NCI-H345 treated with DMSO at 0.1 percent for 48 hours (cell line): ENCODE measurements at regions not wholly inside any gene's neighbourhood (a gene's known extent, or its start where the extent isn't known, plus 50 kb on each side); places are given as distances from the start of the nearest gene placed in this dataset.

Experiments used
- DNase-seq: peaks from one replicate; lab custom pipeline; 2025; ENCODE audit not compliant: unreplicated experiment; lab: John Stamatoyannopoulos, UW

DNA sequence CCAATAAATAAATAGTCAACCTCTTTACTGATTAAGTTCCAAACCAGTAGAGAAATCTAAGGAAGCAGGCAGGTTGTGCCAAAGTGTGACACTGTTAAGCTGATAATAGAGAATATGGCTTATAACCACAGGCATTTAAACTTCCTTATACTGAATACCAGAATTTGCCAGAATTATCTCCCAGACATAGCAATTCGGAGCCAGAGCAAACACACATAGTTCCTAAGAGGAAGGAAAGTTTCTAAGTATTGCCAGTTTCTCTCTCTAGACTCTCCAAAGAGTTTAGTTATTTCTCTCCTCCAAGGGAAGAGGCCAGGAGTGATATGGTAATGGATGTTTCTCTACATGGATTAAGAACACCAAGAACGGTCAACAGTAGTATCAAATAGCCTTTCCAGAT lies 191.7 kb upstream of the CPEB2 start:
- DNase-seq, result no peak

DNA sequence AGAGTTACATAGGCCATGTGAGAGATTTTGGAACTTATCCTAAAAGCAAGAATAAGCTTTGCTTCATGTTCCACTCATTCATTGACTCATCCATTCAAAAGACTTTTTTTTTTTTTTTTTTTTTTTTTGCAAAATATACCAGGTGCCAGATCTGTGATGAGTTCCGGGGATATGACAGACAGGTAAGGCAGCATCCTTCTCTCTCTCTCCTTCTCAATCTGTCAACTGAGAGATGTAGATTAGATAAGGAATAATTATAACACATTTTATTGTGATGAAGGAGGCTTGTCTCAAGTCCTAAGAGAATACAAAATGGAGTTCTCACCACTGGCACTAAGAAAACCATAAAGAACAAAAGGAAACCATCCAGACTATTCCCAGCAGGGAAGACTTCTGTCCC lies 190.2 kb upstream of the CPEB2 start:
- DNase-seq, result no peak

DNA sequence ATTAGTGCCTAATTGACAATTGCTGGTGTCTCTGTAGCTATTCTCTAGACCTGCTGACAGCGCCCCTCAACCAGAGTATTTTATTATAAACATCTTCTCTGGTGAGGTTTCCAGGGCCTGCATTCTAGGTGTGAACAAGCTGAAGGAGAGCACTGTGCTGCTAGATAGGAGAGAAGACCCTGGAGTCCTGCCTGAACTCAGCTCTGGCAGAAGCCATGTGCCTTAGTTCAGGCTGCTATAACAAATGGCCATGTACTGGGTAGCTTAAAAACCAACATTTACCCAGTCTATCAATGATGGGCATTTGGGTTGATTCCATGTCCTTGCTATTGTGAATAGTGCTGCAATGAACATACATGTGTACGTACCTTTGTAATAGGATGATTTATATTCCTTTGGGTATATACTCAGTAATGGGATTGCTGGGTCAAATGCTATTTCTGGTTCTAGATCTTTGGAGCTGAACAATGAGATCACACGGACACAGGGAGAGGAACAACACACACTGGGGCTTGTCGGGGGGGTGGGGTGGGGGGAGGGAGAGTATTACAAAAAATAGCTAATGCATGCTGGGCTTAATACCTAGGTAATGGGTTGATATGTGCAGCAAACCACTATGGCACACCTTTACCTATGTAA lies 185.5 kb upstream of the CPEB2 start:
- DNase-seq, result no peak

DNA sequence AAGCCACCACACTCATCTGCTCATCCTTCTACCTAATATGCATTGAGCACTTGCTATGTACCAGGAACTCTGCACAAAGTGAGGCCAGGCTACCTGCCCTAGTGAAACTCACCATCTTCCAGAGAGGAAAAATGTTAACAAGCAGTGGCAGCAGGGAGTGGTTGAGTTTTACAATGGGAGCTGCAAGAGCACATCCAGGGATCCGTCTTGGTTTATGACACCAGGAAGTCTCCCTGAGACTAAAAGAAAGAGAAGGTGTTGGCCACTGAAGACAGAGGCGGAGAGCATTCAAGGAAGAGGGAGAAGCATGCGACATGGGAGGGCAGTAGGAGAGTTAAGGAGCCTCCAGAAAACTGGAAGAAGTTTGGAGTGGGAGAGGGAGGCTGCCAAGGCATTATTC lies 178.1 kb upstream of the CPEB2 start:
- no peak for DNase-seq

DNA sequence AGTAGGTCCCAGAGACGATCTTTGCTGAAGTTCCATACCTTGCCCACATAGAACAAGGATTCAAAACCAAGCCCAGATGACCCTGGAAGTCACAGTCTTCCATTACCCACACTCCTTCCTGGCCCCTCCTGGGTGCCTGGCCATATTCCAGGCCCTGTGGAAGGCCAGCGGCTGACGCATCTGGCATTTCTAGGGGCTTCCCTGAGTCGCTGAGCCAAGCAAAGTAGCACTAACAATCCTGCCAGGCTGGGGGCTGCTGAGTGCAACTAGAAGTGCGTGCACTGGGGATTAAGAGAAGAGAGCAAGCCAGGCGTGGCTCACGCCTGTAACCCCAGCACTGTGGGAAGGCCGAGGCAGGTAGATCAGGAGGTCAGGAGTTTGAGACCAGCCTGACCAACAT lies 175.2 kb upstream of the CPEB2 start:
- no peak for DNase-seq

DNA sequence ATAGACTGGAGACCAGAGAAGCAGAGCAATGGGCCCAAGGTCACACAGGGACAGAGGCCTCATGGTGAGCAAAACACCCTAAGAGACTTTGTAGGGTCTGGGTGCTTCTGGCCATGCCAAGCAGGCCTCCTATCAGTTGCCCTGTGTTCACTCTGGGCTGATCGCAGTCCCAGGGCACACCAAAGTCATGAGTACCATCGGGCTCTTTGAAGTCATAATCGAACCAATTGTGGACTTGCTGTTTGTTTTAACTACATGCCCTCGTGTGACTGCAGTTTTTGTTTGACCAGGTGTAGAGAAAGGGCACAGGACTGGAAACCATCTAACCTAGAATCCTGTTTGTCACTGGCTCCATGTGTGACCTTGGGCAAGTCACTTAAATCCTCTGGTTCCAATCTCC lies 172.5 kb upstream of the CPEB2 start:
- DNase-seq, result no peak

DNA sequence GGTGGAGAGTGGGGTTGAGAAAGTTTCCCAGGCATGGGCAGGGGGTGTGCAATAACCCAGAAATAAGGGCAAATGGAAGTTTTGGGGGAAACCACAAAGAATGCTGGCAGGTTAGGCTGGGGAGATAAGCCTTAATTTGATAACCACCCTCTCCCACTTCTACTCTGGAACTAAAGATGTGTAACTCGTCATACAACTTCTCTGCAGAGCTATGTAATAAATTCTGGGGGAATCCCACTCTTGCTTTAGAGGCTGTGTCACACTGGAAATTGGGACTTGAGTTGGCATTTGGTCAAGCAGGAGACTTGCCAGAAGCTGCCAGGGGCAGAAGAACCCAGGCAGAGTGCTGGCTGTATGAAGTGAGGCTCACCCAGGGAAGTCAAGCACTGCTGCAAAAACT lies 170.9 kb upstream of the CPEB2 start:
- peak; percentile 0 for DNase-seq

DNA sequence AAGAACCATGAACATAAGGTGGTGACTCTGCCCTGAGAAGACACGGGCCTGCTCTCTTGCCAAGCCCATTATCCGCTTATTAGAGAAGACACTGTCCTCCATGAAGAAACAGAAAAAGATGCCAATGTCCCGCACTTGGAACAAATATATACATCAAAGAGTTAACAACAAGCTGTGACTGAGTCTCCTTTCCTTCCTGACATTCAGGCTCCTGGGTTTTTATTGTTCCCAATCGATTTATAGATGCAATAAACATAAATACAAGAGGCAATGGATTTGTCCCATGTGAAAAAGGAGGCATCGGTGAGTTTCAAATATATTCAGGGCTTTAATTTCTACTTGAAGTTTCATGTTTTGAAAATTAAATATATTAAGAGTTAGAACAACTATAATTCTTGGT lies 169.2 kb upstream of the CPEB2 start:
- DNase-seq, result no peak

DNA sequence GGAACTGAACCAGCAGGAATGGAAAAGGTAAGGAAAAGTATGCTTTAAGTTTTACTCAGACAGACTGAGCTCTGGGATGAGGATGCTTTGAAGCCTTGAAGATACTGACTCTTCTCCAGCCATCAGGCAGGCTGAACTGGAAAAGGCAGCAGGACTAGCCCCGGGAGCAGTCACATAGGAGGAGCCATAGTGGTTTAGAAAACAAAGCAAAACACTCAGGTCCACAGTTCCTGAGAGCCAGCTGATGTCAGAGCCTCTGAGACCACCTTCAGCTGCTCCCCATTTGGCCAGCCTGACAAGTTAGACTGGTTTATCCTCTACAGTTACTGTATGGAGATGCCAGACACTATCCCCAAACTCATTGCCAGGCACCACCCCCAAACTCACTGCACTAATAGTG lies 167.9 kb upstream of the CPEB2 start:
- DNase-seq, result no peak

DNA sequence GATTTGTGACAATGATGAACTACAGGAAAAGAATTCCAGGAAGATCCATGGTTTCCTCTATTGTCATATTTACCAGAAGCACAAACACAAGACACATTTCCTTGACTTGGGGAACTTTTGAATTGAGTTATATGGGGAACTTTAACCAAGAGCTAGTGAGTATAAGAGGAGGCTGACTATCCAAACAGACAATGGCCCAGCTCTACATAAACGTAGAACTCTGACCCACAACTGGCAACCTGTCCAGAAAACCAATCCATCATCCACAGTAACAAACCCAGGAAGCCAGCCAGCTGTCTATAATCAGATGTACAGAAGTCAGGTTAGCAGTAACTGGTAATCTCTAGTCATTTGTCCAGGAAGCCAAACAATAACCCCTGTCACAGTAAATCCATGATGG lies 167.0 kb upstream of the CPEB2 start:
- DNase-seq, result no peak

DNA sequence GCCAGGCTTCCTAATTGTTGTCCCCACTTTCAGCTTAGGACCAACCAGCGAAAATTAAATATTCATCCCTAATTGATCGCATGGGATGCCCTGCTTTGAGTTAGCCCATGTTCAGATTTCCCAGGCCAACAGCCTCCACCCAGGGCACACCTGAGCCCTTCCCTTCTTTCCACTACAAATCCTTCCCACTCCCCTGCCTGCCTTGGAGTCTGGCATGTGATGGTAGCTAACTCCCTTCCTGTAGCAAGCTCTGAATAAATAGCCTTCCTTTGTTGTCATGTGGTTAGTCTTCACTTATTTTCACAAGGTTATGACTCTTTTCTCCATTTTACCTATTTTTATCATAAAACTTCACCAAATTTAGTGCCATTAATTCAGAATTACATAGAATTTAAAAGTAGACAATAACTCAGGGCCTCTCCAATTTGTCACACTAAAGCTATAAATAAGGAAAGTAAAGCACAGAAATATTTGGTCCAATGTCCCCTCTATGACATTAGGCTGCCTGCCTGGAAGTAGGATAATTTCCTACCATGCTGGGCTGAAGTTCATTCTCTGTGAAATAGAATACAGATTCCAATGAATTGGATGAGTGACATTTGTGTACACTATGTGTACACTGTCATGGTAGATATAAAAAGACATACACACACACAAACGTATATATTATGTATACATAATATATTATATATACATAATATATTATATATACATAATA lies 166.4 kb upstream of the CPEB2 start:
- DNase-seq, result no peak

DNA sequence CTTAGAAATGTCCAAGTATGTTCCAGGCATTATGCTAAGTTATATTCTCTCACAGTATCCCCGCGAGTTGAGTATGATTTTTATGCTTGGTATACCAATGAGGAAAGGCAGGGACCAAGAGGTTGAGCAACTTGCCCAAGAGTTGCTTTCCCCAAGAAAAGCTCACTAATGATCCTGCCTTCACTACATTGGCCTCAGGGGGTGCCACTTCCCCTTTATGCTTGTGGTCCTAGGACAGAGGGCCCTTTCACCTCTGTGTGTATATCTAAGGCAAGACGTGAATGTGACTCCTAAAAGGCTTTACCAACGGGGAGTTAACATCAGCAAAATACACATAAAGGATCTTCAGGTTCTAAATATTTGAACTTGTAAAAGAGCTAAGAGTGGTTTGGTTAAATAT lies 164.4 kb upstream of the CPEB2 start:
- DNase-seq, result no peak

DNA sequence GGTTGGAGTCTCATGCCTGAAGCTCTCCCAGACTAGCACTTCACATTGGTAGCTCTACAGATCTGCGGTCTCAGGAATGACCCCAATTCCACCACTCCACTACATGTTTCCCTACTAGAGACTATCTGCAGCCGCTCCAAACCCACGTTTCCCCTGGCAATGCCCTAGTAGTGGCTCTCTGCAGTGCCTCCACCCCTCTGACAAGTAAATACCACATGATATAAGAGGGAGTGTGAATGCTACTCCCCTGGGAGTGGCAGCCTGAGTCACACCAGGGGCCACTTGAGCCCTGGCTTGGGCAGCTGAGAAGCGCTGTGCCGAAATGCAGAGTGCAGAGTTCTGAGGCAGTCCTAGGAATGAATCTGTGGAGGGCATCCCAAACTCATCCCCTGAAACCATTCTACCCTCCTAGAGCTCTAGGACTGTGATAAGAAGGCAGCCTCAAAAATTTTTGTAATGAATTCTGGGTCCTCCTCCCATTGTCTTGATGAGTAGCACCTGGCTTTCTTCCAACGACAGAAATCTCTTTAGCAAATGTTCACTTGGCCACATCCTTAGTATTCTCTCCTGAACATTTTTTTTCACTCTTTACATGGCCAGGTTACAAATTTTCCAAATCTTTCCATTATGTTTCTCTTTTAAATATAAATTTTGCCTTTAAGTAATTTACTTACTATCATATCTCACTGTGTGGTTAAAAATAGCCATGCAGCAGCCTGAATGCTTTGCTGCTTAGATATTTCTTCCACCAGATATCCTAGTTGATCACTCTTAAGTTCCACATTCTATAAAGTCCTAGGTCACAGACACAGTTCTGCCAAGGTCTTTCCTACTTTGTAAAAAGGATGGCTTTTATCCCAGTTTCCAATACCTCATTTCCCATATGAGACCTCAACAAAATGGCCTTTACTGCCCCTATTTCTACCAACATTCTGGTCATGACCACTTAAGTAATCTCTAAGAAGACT lies 160.2 kb upstream of the CPEB2 start:
- DNase-seq, result peak; percentile 51

DNA sequence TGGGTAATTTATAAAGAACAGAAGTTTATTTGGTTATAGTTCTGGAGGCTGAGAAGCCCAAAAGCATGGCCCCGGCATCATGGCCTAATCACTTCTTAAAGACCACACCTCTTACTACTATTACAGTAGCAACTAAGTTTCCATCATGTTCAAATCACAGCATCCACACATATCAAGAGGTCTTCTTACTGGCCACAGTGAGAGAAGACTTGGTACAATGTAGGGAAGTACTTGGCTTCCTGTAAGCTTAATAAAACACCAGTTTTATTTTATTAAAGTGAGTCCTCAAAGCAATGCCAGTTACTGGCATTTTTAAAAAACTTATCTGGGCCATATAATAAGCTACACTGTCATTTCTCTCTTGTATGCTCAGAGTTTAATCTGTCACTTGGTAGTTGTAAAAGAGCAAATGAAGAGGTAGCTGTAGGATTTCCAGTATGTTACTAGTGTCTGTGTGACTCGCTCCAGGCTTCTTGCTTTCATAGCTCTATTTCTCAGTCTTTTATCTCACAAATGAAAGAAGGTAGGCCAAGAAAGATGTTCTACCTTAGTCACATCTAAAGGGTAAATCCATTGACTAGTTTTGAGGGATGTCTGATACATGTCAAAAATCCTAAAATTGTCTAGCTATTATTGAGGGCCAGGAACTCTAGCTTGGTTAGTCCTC lies 159.2 kb upstream of the CPEB2 start:
- no peak for DNase-seq

DNA sequence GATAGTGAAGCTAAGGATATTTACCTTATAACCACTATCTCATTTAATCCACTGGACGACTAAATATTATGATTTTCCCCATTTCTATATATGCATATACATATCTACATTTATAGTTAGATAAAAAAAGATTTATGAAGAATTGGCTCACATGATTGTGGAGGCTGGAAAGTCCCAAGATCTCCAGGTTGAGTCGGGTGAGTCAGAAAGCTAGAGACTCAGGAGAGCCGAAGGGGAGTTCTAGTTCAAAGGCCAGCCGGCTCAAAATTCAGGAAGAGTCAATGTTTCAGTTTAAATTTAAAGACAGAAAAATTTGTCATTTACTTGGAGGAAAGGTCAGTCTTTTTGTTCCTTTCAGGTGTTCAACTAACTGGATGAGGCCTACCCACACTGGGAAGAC lies 158.2 kb upstream of the CPEB2 start:
- no peak for DNase-seq

DNA sequence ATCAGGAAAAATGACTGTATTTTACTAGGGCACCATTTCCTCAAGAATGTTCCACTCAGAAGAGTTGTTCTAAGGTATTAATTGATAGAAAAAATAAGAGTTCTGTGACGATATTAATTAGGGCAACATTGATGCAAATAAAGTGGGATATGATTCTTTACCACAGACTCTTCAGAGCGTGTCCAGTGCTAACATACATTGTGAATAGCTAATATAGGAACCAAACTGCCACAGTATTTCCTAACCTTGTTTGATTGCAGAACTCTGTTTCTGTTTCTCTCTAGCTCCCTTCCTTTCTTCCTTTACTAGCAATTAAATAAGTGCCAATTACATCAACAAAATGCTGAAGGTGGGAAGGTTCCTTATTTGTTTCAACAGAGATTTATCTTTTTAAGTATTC lies 154.1 kb upstream of the CPEB2 start:
- no peak for DNase-seq

DNA sequence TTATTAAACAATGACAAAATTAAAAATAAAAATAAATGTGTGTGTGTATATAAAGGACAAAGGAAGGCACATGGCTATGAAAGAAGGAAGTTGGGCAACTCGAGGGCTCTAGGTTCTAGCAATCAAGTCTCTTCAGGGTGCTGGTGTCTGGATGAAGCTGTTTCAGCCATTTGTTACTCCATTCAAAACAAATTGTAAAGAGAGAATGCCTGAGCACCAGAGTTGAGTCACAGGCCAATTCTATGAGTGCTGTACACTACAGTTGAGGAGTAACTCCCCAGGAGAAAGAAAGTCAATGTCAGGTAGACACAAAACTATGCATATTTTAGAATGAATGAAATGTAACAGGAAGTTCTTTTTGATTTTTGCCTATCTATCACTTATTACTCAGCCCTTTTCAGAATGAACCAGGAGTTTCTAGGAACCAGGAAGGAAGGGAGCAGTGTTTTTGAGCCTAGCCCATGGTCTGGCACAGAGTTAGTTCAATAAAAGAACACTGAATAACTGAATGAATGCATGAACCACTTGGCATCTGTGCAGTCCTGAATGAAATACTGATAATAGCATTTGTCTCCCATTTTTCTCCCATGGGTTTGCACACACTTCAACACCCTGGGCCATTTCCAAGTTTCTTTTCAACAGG lies 151.7 kb upstream of the CPEB2 start:
- no peak for DNase-seq

DNA sequence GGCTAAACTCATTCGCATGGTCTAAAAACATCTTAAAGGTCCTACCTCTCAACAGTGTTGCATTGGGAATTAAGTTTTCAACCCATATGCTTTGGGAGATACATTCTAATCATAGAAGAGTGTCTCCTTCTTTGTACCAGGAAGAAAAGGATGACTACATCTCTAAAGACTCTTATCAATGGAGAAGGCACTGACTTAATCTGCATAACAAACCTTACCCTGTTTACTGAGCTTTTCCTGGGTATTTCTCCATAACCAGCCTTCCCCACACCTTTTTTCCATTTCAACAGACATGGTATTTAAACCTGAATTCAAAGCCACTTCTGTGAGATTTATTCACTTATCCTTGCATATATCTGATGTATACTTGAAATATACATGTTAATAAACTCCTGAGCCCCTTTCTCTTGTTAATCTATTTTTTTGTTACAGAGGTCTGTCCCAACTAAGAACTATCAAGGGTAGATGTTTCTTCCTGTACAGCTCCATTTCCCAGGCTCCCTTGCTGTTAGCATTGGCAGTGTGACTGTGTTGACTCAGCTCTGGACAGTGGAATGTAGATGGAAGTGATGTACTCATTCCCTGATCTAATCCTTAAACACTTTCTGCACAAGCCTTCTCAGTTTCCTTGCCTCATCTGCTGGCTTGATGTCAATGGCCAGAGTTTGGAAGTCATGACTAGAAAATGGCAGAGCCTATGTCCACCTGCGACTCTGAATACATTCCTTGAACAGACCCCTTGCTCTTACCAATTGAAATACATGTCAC lies 148.9 kb upstream of the CPEB2 start:
- no peak for DNase-seq

DNA sequence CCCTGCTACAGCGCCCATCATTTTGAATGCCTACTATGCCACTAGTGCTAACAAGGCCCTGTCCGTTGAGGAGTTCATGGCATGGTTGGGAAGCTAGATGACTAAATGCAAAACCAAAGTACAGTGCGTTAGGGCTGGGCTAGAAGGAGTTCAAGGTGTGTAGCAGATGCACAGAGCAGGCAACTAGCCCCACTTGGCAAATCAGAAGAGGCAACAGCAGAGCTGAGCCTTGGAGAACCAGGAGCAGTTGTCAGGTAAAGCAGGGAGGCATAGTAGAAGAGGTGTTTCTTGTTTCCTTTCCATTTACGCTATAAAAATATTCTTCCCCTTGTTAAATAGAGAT lies 146.6 kb upstream of the CPEB2 start:
- no peak for DNase-seq
